ENCODE measurements at regions not wholly inside any gene's neighbourhood (a gene's known extent, or its start where the extent isn't known, plus 50 kb on each side); places are given as distances from the start of the nearest gene placed in this dataset.

- no peak for DNase-seq (ENCODE audit: low read depth in 2 of 2)
Measured at GRCh38 chr9:105912863-105913516, 218.6 kb downstream of the TMEM38B start.

GRCh38 chr9:105921057-105921726 lies 226.9 kb downstream of the TMEM38B start:
- no peak for DNase-seq (ENCODE audit: low read depth in 2 of 2)

DNA sequence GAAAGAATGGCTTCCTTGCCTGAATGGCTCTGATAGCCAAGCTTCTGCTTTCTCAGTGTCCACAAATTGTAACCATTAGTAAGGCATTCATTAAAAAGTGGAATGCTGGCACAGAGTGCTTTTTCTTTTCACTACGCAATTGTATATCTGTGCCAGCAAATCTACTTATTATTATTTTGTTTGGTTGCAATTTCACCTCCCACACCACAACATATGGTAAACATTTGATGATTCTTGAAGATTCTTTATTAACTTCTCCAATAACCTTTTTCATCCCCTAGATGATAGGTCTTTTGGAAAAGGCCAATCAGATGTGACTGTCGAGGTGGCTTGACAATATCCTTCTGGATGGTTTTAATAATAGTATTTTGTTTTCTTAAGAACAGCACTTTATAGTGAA lies 234.1 kb downstream of the TMEM38B start:
- DNase-seq (ENCODE audit: low read depth in 2 of 2) = no peak

DNA sequence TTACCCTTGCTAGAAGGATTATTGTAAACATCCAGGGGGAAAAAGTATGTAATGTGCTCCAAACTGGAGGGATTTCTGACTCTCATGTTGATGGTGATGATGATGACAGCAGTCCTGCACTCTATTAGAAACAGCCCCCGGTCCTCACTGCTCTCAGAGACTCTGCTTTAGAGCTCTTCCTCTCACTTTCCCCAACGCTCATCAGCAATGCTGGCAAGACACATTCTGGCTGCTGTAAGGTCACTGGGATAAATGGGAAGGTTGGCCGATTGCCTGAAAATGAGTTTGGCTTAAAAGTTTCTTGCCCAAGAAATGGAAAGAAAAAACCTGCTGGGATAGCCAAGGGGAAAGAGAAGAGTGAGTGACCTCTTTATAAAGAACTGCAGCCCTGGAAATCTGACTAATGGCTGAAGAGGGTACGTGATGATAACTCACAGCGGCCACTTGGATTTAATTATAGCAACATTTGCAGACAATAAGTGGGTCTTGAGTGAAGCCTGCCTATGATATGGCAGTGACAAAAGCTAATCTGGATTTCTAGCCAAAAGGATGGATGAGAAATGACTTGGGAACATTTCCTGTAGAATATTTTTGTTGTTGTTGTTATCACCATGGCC lies 235.8 kb downstream of the TMEM38B start:
- no peak for DNase-seq (ENCODE audit: low read depth in 2 of 2)

- DNase-seq (ENCODE audit: low read depth in 2 of 2) = no peak
Measured at GRCh38 chr9:105932276-105932675, 237.9 kb downstream of the TMEM38B start.

GRCh38 chr9:105950448-105950847 lies 256.1 kb downstream of the TMEM38B start:
- DNase-seq (ENCODE audit: low read depth in 2 of 2) = no peak

DNA sequence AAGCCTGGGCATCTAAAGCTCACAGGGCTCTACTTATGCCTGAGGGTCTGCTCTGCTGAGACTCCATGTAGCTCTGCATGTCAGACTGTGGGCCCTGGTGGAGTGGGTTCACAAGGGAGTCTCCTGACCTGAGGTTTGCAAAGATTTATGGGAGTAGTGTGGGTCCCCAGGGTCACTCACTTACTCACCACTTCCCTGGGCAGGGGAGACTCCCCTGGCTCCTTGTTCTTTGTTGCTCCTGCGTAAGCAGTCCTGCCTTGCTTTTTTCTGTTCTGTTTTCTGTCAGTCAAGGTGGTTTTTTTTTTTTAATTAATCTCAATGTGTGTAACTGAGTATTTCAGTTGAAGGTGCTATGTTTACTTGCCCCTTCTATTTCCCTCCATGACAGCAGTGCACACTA lies 256.6 kb downstream of the TMEM38B start:
- no peak for DNase-seq (ENCODE audit: low read depth in 2 of 2)

GRCh38 chr9:105954517-105954916 lies 260.2 kb downstream of the TMEM38B start:
- no peak for DNase-seq (ENCODE audit: low read depth in 2 of 2)

DNA sequence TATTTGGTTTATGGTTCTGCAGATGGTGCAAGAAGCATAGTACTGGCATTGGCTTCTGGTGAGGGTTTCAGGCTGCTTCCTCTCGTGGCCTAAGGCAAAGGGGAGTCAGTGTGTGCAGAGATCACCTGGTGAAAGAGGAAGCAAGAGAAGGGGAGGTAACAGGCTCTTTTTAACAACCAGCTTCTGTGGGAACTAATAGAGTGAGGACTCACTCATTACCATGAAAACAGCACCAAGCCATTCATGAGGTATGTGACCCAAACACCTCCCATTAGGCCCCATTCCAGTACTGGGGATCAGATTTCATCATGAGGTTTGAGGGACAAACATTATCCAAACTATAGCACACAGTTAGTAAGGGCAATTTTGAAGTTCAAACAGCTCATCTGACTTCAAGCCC lies 263.5 kb downstream of the TMEM38B start:
- DNase-seq (ENCODE audit: low read depth in 2 of 2) = no peak

- no peak for DNase-seq (ENCODE audit: low read depth in 2 of 2)
Measured at GRCh38 chr9:105958587-105958986, 264.2 kb downstream of the TMEM38B start.

GRCh38 chr9:105959531-105959930 lies 265.2 kb downstream of the TMEM38B start:
- no peak for DNase-seq (ENCODE audit: low read depth in 2 of 2)

DNA sequence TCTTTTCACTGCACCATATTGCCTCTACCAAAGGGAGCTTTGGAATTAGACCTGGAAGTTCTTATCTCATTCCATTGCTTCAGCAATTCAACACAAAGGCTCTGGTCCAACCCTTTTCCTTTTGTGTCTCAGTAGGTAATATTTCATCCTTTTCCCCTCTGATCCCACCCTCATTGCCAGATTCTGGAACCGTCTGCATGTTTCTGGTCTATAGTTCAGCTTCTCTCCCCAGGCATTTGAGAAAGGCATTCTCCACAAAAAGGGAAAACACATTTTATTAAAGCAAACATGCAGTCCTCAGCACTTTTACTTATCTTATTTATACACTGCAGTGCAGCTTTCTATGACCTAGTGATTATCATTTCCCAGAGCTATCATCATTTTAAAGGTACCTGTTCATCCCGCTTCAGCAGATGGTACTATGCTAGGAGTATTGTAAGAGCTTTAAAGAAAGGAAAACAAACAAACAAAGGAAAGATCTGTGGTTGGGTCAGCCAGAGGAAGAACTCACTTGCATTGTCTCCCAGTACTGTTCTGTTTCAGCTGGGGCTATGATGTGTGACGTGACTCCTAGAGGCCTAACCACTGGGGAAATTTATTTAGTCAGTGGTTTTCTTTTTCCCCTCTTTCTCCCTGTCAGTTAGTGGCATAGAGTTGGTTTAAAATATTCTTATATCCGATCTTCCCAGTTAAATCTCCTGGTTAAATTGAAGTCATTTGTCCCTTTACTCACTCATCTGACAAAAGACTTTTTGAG lies 269.2 kb downstream of the TMEM38B start:
- DNase-seq (ENCODE audit: low read depth in 2 of 2) = no peak

- DNase-seq (ENCODE audit: low read depth in 2 of 2) = no peak
Measured at GRCh38 chr9:105964156-105964555, 269.8 kb downstream of the TMEM38B start.

GRCh38 chr9:105966834-105967233 lies 272.5 kb downstream of the TMEM38B start:
- DNase-seq (ENCODE audit: low read depth in 2 of 2) = no peak

- no peak for DNase-seq (ENCODE audit: low read depth in 2 of 2)
Measured at GRCh38 chr9:105967248-105967647, 272.9 kb downstream of the TMEM38B start.

- no peak for DNase-seq (ENCODE audit: low read depth in 2 of 2)
Measured at GRCh38 chr9:105967797-105968196, 273.5 kb downstream of the TMEM38B start.

- no peak for DNase-seq (ENCODE audit: low read depth in 2 of 2)
Measured at GRCh38 chr9:105968811-105969466, 274.6 kb downstream of the TMEM38B start.

DNA sequence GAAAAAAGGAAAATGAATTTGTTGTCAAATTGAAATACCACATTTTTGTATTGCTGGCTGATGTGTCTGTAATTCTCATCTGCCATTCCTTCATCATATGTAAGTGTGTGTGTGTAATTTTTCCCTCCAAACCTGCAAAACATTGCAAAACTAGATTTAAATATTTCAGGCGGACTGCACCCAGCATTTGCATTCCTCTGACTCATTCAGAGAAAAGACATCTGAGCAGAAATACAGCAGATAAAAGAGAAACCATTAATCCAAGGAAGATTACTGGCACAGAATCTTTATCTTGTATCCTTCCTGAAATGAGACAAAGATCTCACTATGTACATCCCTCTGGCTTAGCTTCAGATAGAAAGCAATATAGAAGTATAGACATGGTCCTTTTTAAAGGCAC lies 275.3 kb downstream of the TMEM38B start:
- no peak for DNase-seq (ENCODE audit: low read depth in 2 of 2)

- no peak for DNase-seq (ENCODE audit: low read depth in 2 of 2)
Measured at GRCh38 chr9:105971986-105972385, 277.6 kb downstream of the TMEM38B start.

DNA sequence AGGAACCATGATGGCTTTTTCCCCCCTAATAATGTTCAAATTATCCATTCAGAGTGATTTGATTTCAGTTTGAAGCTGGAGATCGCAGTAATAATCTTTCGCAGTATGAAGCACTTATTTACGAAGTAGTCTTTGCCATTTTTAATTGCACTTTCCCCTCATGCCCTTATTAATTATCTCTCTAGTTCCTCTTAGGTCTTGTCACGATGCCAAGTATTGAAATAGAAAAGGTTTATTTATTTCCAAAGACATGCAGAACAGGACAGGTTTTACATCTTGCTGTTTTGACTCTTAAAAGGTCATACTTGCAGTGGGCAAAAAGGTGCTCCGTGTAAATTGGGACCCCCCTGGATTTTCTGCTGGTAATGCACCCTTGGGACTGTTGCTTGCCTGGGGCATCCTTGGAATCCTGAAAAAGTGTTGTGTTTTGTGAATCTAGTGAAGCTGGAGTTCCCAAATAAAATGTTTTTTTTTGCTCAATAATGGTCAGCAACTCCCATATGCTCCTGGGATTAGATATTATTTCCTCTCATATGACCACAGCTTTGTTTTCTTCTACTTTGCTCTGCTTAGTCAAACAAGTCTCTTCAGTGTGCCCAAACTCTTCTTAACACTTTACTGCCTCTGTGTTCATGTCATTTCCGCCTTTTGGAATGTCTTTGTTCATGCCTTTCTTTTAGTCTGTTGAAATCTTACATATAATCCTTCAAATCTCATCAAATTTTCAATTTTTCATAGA lies 278.3 kb downstream of the TMEM38B start:
- no peak for DNase-seq (ENCODE audit: low read depth in 2 of 2)

- no peak for DNase-seq (ENCODE audit: low read depth in 2 of 2)
Measured at GRCh38 chr9:105973951-105974351, 279.6 kb downstream of the TMEM38B start.
